D721Med (cell line): ENCODE measurements at regions not wholly inside any gene's neighbourhood (a gene's known extent, or its start where the extent isn't known, plus 50 kb on each side); places are given as distances from the start of the nearest gene placed in this dataset.

Source experiments
- DNase-seq: peaks from one replicate; pipeline ENCODE4 v3.0.0; 2011; ENCODE audit warnings: low spot score; ENCODE audit not compliant: insufficient read length
- FAIRE-seq: peaks from 2 replicates; lab custom pipeline; 2011; peaks lifted over from hg19 to GRCh38; lab: Jason Lieb, UNC
- CTCF ChIP-seq: IDR thresholded peaks from 2 replicates; pipeline ENCODE4 v1.5.1; 2012; ENCODE audit warnings: mild to moderate bottlenecking, control low read depth; ENCODE audit not compliant: insufficient read depth; ENCODE audit errors: missing control alignments

GRCh38 chr2:21331625-21332370 lies 208.0 kb downstream of the TDRD15 start:
- no peak for FAIRE-seq
- DNase-seq, result no peak
- TF ChIP-seq CTCF, result no peak

GRCh38 chr2:21332993-21333625 lies 209.3 kb downstream of the TDRD15 start:
- no peak for FAIRE-seq
- DNase-seq, result no peak
- TF ChIP-seq CTCF, result no peak

- DNase-seq, result no peak
- no peak for TF ChIP-seq CTCF
- FAIRE-seq, result no peak
Measured at GRCh38 chr2:21333684-21334083, 209.9 kb downstream of the TDRD15 start.

- no peak for TF ChIP-seq CTCF
- FAIRE-seq, result no peak
- DNase-seq, result no peak
Measured at GRCh38 chr2:21346984-21347383, 223.2 kb downstream of the TDRD15 start.

- no peak for FAIRE-seq
Measured at GRCh38 chr2:21353879-21354679, 230.3 kb downstream of the TDRD15 start.

More at GRCh38 chr2:21353879-21354679, 230.3 kb downstream of the TDRD15 start:
- DNase-seq, result no peak
- no peak for TF ChIP-seq CTCF
